ENCODE measurements at regions not wholly inside any gene's neighbourhood (a gene's known extent, or its start where the extent isn't known, plus 50 kb on each side); places are given as distances from the start of the nearest gene placed in this dataset.

- TF ChIP-seq MTA3 (IDR thresholded peaks at IDR 0.05; ENCODE audit: borderline replicate concordance, low read length): no peak
- TF ChIP-seq, protein P1, sequence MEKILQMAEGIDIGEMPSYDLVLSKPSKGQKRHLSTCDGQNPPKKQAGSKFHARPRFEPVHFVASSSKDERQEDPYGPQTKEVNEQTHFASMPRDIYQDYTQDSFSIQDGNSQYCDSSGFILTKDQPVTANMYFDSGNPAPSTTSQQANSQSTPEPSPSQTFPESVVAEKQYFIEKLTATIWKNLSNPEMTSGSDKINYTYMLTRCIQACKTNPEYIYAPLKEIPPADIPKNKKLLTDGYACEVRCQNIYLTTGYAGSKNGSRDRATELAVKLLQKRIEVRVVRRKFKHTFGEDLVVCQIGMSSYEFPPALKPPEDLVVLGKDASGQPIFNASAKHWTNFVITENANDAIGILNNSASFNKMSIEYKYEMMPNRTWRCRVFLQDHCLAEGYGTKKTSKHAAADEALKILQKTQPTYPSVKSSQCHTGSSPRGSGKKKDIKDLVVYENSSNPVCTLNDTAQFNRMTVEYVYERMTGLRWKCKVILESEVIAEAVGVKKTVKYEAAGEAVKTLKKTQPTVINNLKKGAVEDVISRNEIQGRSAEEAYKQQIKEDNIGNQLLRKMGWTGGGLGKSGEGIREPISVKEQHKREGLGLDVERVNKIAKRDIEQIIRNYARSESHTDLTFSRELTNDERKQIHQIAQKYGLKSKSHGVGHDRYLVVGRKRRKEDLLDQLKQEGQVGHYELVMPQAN (conservative IDR thresholded peaks at IDR 0.05): no peak
- TF ChIP-seq, protein P2, sequence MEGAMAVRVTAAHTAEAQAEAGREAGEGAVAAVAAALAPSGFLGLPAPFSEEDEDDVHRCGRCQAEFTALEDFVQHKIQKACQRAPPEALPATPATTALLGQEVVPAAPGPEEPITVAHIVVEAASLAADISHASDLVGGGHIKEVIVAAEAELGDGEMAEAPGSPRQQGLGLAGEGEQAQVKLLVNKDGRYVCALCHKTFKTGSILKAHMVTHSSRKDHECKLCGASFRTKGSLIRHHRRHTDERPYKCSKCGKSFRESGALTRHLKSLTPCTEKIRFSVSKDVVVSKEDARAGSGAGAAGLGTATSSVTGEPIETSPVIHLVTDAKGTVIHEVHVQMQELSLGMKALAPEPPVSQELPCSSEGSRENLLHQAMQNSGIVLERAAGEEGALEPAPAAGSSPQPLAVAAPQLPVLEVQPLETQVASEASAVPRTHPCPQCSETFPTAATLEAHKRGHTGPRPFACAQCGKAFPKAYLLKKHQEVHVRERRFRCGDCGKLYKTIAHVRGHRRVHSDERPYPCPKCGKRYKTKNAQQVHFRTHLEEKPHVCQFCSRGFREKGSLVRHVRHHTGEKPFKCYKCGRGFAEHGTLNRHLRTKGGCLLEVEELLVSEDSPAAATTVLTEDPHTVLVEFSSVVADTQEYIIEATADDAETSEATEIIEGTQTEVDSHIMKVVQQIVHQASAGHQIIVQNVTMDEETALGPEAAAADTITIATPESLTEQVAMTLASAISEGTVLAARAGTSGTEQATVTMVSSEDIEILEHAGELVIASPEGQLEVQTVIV (IDR thresholded peaks at IDR 0.05; ENCODE audit: borderline replicate concordance, partially characterized antibody): no peak
- no peak for TF ChIP-seq DPF2 (IDR thresholded peaks at IDR 0.05)
- no peak for TF ChIP-seq NFIC (IDR thresholded peaks at IDR 0.05; ENCODE audit: low read depth, low read length)
- no peak for TF ChIP-seq YY1 (IDR thresholded peaks at IDR 0.05; ENCODE audit: low read depth, low read length)
- TF ChIP-seq MYB (IDR thresholded peaks at IDR 0.05; ENCODE audit: borderline replicate concordance, low read depth, low read length): no peak
Measured at GRCh38 chr13:85091631-85092234, 707.5 kb downstream of the SLITRK6 start (continued).

DNA sequence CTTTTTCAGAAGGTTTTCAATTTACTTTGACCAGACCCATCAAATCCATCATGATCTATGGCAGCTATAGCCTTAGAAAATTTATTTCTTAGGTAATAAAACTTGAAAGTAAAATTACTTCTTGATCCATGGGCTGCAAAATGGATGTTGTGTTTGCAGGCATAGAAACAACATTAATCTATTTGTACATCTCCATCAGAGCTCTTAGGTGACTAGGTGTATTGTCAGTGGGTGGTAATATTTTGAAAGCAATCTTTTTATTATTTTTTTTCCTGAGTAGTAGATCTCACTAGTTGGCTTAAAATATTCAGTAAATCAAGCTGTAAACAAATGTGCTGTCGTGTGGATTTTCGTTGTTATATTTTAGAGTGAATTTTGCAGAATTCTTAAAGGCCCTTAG, 710.0 kb downstream of the SLITRK6 start:
- H3K36me3 ChIP-seq (ENCODE audit: control insufficient read depth in 2 of 2, insufficient read depth in 2 of 2, low read length in 1 of 2): no peaks in the 10 kb centered on the region
- 0% methylated on average over 2 of the region's 2 CpGs for WGBS (ENCODE audit: insufficient coverage, insufficient replicate concordance, low lambda C conversion rate, missing lambda C conversion rate)
- no peak overlapping the region for H3K4me3 ChIP-seq
- in situ Hi-C loops (cut with MboI): no loop called here
- POLR2A ChIA-PET: no interaction called here
- no peaks in the 10 kb centered on the region for H3K79me2 ChIP-seq (ENCODE audit: control insufficient read depth, insufficient read depth, low read length)
- no peaks in the 10 kb centered on the region for H3K4me1 ChIP-seq (ENCODE audit: control insufficient read depth, insufficient read depth, low read length)
- CTCF ChIA-PET: no interaction called here
- no peak for TF ChIP-seq IKZF2 (IDR thresholded peaks at IDR 0.05)
- no peak for TF ChIP-seq IKZF1 (conservative IDR thresholded peaks at IDR 0.05)
- no peak for TF ChIP-seq GABPA (IDR thresholded peaks at IDR 0.05; ENCODE audit: low read depth)
- RAD21 ChIA-PET (ENCODE audit: unreplicated experiment): no interaction called here
- SMC1A ChIA-PET (ENCODE audit: uncharacterized antibody, unreplicated experiment): no interaction called here
- no peaks in the 10 kb centered on the region for H3K9me3 ChIP-seq (replicated peaks; ENCODE audit: control insufficient read depth, insufficient read depth, low read length)
- FAIRE-seq (no peak), ATAC-seq (no peak), DNase-seq (ENCODE audit: low read depth, low spot score) (no peak)
- H3K27ac ChIP-seq (ENCODE audit: control insufficient read depth, insufficient read depth): no peak overlapping the region
- H4K20me1 ChIP-seq (ENCODE audit: control insufficient read depth, insufficient read depth): no peaks in the 10 kb centered on the region
- intact Hi-C loops (cut with micrococcal nuclease; ENCODE audit: unreplicated experiment): no loop called here
- H3K9ac ChIP-seq (ENCODE audit: control insufficient read depth, insufficient read depth, low read length): no peak overlapping the region
- no peak overlapping the region for H3K4me2 ChIP-seq (ENCODE audit: control insufficient read depth, insufficient read depth)
- no peak overlapping the region for H2AFZ ChIP-seq (ENCODE audit: control insufficient read depth, low read depth, low read length)
- no TSS peak for BruUV-seq (replicated peaks)
- no peaks in the 10 kb centered on the region for H3K27me3 ChIP-seq (replicated peaks in 1 of 2; ENCODE audit: control insufficient read depth in 2 of 2, insufficient read depth in 2 of 2, low read length in 1 of 2)
